ENCODE measurements at regions not wholly inside any gene's neighbourhood (a gene's known extent, or its start where the extent isn't known, plus 50 kb on each side); places are given as distances from the start of the nearest gene placed in this dataset.

DNA sequence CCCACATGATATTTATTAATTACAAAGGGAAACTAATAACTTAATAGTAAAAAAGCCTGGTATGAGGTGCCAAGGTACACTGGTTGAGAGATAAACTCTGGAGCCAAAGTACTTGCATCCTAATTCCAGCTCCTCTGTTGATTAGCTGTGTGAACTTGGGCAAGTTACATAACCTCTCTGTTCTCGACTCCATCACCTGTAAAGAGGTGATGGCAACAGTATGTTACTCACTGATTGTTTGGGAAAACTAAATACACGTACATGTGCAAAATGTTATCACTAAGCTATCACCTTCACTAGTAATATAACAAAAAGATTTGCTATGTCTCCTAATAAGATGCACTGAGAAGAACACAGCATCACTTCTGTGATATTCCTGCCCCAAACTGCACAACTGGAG lies 206.4 kb downstream of the MEX3B start:
- ATAC-seq: no peak
- 46% methylated on average over 2 of the region's 2 CpGs for WGBS, 2 donors
- TF ChIP-seq, protein P1, sequence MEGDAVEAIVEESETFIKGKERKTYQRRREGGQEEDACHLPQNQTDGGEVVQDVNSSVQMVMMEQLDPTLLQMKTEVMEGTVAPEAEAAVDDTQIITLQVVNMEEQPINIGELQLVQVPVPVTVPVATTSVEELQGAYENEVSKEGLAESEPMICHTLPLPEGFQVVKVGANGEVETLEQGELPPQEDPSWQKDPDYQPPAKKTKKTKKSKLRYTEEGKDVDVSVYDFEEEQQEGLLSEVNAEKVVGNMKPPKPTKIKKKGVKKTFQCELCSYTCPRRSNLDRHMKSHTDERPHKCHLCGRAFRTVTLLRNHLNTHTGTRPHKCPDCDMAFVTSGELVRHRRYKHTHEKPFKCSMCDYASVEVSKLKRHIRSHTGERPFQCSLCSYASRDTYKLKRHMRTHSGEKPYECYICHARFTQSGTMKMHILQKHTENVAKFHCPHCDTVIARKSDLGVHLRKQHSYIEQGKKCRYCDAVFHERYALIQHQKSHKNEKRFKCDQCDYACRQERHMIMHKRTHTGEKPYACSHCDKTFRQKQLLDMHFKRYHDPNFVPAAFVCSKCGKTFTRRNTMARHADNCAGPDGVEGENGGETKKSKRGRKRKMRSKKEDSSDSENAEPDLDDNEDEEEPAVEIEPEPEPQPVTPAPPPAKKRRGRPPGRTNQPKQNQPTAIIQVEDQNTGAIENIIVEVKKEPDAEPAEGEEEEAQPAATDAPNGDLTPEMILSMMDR (IDR thresholded peaks at IDR 0.05): no peak
- FAIRE-seq: no peak
- Histone ChIP-seq H3K4me3 (no peak overlapping the region), H3K36me3 (no peaks in the 10 kb centered on the region), H3K9me3 (no peaks in the 10 kb centered on the region), H3K27me3 (peaks cover 0 to 3% (median 0%) of the 10 kb centered on the region in 4 donors), H3K27ac (no peak overlapping the region), H3K4me1 (no peaks in the 10 kb centered on the region)
- no peak for DNase-seq
- intact Hi-C loops (cut with DNase I): no loop called here

DNA sequence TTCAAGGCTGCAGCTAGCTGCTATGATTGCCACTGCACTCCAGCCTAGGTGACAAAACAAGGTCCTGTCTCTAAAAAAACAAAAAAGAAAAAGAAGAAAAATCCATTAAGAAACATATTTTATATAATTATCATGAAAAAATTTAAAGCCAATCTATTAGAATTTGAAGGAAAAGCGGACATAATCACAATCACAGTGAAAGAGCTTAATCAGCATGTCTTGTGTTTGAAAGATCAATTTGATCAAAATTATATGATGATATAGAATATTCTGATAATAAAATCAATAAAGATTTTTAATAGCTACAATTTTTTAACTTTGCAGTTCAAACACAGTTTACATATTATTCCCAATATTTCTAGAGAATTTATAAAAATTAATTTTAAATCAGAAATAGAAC lies 210.1 kb downstream of the MEX3B start:
- FAIRE-seq (no peak), ATAC-seq (no peak)
- TF ChIP-seq, protein P1 (IDR thresholded peaks at IDR 0.05): no peak

DNA sequence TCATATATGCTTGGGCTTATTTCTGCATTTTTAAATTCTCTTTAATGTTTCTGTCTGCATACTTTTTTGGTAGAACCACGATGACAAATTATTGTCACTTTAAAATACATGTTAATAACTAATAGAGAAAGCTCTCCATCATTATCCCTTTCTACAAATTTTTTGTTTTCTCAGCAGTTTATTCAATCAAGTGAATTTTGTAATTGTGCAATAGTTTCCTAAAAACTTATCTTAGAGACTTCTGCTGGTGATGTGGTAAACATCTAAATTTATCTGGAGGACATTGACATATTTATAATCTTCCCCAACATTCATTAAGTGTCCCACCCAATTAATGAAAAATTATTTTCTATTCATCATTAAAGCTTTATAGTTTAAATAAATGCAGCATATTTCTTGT lies 215.3 kb downstream of the MEX3B start:
- H3K27me3 ChIP-seq: peaks cover 0 to 3% (median 0%) of the 10 kb centered on the region in 4 donors
- WGBS, 2 donors: 53 to 64% methylated on average over 1 of the region's 1 CpG
- no peaks in the 10 kb centered on the region for H3K36me3 ChIP-seq
- TF ChIP-seq, protein P1 (IDR thresholded peaks at IDR 0.05): no peak
- intact Hi-C loops (cut with DNase I): no loop called here
- no peaks in the 10 kb centered on the region for H3K4me1 ChIP-seq
- no peaks in the 10 kb centered on the region for H3K9me3 ChIP-seq
- DNase-seq (no peak), ATAC-seq (no peak), FAIRE-seq (no peak)
- no peak overlapping the region for H3K4me3 ChIP-seq
- H3K27ac ChIP-seq: no peak overlapping the region

More for the DNA sequence above, 210.1 kb downstream of the MEX3B start:
- intact Hi-C loops (cut with DNase I): no loop called here
- H3K27me3 ChIP-seq: peaks cover 0 to 3% (median 0%) of the 10 kb centered on the region in 4 donors
- H3K27ac ChIP-seq: no peak overlapping the region
- H3K36me3 ChIP-seq: no peaks in the 10 kb centered on the region
- 95 to 98% methylated on average over 1 of the region's 1 CpG for WGBS, 2 donors
- no peaks in the 10 kb centered on the region for H3K9me3 ChIP-seq
- no peaks in the 10 kb centered on the region for H3K4me1 ChIP-seq
- no peak for DNase-seq
- no peak overlapping the region for H3K4me3 ChIP-seq

DNA sequence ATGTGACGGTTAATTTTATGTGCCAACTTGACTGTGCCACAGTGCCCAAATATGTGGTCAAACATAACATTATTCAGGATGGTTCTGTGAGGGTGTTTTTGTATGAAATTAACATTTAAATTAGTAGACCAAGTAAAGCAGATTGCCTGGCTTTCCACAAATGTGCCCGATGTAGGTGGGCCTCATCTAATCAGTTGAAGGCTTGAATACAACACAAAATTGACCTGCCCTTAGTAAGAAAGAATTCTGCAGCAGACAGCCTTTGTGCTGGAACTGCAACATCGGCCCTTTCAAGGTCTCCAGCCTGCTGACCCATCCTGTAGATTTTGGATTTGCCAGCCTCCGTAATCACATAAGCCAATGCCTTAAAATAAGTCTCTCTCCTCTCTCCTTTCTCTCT lies 215.9 kb downstream of the MEX3B start:
- TF ChIP-seq, protein P1 (IDR thresholded peaks at IDR 0.05): no peak
- 82 to 83% methylated on average over 4 of the region's 4 CpGs for WGBS, 2 donors
- no peak for FAIRE-seq
- DNase-seq: no peak
- intact Hi-C loops (cut with DNase I): no loop called here
- no peaks in the 10 kb centered on the region for H3K36me3 ChIP-seq
- no peaks in the 10 kb centered on the region for H3K4me1 ChIP-seq
- ATAC-seq: no peak
- H3K4me3 ChIP-seq: no peak overlapping the region
- no peak overlapping the region for H3K27ac ChIP-seq
- H3K27me3 ChIP-seq: peaks cover 0 to 3% (median 0%) of the 10 kb centered on the region in 4 donors
- H3K9me3 ChIP-seq: no peaks in the 10 kb centered on the region

DNA sequence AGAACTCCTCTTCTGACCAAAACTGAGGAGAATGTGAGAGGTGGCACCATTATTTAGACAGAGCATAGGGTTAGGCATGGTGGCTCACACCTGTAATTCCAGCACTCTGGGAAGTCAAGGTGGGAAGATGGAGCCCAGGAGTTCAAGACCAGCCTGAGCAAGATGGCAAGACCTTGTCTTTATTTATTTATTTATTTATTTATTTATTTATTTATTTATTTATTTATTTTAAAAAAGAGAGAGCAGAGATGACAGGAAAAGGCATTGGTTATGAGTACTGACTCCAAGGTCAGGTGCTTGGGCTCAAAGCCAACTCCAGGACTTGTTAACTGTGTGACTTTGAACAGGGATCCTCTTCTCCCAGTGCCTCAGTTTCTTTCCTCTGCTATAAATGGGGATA lies 217.7 kb downstream of the MEX3B start:
- no peak for ATAC-seq
- intact Hi-C loops (cut with DNase I): no loop called here
- H3K27ac ChIP-seq: no peak overlapping the region
- H3K36me3 ChIP-seq: no peaks in the 10 kb centered on the region
- H3K9me3 ChIP-seq: no peaks in the 10 kb centered on the region
- no peak for FAIRE-seq
- H3K4me3 ChIP-seq: no peak overlapping the region
- DNase-seq: no peak
- TF ChIP-seq, protein P1 (IDR thresholded peaks at IDR 0.05): no peak
- H3K4me1 ChIP-seq: no peaks in the 10 kb centered on the region
- no peaks in the 10 kb centered on the region for H3K27me3 ChIP-seq
